SIG-M5 treated with dmso at 0.1 percent for 504 hours (cell line): ENCODE measurements at regions not wholly inside any gene's neighbourhood (a gene's known extent, or its start where the extent isn't known, plus 50 kb on each side); places are given as distances from the start of the nearest gene placed in this dataset.
A peak's percentile ranks its signal among the peaks of the same experiment; 100 is the strongest.

Experiments
- DNase-seq: peaks from one replicate; lab custom pipeline; 2025; ENCODE audit not compliant: unreplicated experiment; lab: John Stamatoyannopoulos, UW

DNA sequence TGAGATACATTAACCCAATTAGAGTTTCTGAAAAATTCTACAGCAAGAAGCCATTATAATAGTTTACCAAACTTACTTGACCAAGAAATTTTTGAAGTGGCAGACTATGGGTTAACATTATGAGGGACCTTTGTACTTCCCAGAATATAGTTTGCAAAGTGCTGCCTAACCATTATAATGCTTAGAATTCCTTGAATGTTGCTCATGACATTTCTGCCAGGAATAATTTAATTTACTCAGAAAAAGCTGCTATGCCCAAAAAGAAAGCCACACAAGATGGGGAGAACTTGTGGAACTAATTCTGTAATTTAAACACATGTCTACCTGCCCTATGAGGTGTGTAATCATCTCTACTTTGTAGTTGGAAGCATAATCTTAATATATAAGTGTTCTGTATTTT lies 58.1 kb upstream of the MYCBP2 start:
- no peak for DNase-seq

DNA sequence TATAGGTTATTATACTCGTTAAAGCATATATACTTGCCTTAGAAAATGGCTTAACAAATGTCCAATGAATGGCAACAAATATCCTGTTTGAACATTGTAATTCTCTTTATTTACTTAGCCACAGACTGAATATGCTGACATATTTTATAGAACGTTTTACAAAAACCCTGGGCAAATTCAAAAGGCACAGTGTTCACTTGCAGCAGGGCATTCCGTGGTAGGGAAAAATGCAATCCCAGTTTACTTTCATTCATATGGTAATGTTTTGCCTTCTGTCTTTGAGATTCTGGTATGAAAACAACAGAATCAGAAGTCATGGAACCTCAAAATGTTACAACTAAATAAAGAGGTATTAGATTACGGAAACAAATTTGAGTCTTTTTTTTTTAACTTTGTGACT lies 56.2 kb upstream of the MYCBP2 start:
- no peak for DNase-seq

GRCh38 chr13:77381059-77381458 lies 54.2 kb upstream of the MYCBP2 start:
- DNase-seq, result no peak

- DNase-seq, result no peak
Measured at GRCh38 chr13:77379508-77379907, 52.6 kb upstream of the MYCBP2 start.

GRCh38 chr13:77378662-77379061 lies 51.8 kb upstream of the MYCBP2 start:
- DNase-seq, result no peak

- peak; percentile 74 for DNase-seq
Measured at GRCh38 chr13:77377016-77377415, 50.1 kb upstream of the MYCBP2 start.
